HTR-8/SVneo (cell line): ENCODE measurements at regions not wholly inside any gene's neighbourhood (a gene's known extent, or its start where the extent isn't known, plus 50 kb on each side); places are given as distances from the start of the nearest gene placed in this dataset.

ENCODE experiments used
- DNase-seq: peaks from one replicate; pipeline ENCODE4 v3.0.0; 2011; ENCODE audit warnings: low spot score, mixed read lengths; ENCODE audit not compliant: insufficient read length
- FAIRE-seq: peaks from 2 replicates; lab custom pipeline; 2011; peaks lifted over from hg19 to GRCh38; lab: Jason Lieb, UNC

DNA sequence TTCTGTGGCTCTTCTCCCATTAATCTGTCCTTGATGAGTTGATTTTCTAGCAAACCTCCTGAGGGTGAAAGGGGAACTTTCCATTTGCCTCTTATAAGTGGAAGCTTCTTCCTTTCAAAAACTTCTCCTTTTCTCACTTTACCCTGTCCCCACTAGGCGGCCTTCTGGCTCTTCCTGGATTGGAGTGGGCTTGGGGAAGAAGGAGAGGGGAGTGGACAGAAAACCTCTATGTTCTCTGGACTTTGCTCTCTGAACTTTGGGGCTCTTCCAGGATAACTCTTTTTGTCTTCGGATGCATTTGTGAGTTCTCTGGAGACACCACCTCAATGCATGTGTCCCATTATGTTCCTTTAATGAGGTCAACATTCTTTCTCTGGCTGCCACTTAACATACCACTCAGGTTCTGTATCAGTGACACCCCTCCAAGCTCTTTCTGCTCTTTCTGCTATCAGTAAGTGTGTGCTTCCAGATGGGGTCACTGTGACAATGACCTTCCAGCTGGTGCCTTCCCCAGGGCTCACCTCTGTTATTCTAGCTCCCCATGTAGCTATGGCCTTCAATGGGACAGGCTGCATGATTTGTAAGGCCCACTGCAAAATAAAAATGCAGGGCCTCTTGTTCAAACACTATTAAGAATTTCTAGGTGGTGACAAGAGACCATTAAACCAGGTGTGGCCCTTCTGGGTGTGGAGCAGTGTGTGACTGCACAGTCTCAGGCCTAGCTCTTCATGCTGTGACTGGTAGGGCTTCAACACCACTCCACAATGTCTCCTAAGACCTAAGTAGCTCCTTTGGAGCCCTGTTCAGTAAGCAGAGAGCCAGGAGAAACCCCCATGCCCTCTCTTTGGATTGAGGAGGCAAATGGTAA lies 389.2 kb downstream of the EFNB2 start:
- FAIRE-seq = no peak
- no peak for DNase-seq

DNA sequence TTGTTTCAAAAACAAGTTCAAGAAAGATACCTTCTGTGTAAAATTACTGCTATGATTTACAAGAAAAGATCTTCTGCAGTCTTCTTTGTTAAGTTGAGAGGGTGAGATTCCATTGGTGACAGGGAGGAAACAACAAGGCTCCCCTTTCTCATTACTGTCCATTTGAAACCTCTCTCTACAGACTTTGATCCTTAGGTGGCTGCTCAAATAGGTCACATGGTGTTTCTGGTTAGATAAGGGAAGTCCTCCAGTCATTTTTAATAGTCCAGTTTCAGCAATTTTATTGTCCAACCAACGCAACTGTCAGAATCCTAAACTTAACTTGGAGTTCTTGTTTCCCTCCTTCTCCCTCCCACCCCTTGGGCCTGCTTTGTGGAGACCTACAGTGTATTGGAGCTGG lies 390.4 kb downstream of the EFNB2 start:
- no peak for DNase-seq
- no peak for FAIRE-seq

- DNase-seq = no peak
- FAIRE-seq = no peak
Observed at GRCh38 chr13:106143930-106144709, 391.3 kb downstream of the EFNB2 start.

- DNase-seq = no peak
- no peak for FAIRE-seq
Observed at GRCh38 chr13:106143392-106143791, 392.1 kb downstream of the EFNB2 start.

GRCh38 chr13:106140476-106140875 lies 395.0 kb downstream of the EFNB2 start:
- DNase-seq = no peak
- no peak for FAIRE-seq

GRCh38 chr13:106139942-106140341 lies 395.5 kb downstream of the EFNB2 start:
- no peak for FAIRE-seq
- no peak for DNase-seq

DNA sequence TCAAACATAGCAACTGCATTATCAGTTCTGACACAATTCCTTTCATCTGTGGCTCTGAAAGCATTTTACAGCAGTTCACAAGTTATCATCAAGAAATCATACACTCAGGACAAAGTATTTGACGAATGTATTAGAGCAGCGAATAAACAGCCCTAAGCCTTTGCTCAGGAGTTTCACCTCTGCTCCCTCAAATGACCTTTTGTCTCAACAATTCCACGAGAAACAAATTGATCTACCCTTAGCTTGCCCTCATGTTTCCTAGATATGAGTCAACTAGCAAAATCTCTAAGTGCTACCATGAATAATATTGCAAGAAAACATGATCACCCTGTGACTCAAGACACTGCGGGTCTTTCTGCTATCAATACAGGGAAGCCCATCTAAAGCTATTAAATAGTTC lies 396.1 kb downstream of the EFNB2 start:
- DNase-seq (no peak), FAIRE-seq (no peak)

GRCh38 chr13:106138620-106139019 lies 396.8 kb downstream of the EFNB2 start:
- DNase-seq (no peak), FAIRE-seq (no peak)

- FAIRE-seq = no peak
- no peak for DNase-seq
Observed at GRCh38 chr13:106133025-106133424, 402.4 kb downstream of the EFNB2 start.

- DNase-seq (no peak), FAIRE-seq (no peak)
Observed at GRCh38 chr13:106132216-106132615, 403.2 kb downstream of the EFNB2 start.

- FAIRE-seq (no peak), DNase-seq (no peak)
Observed at GRCh38 chr13:106129993-106130392, 405.5 kb downstream of the EFNB2 start.

- FAIRE-seq = no peak
- DNase-seq = no peak
Observed at GRCh38 chr13:106129273-106129672, 406.2 kb downstream of the EFNB2 start.

- no peak for FAIRE-seq
Observed at GRCh38 chr13:106122234-106122633, 413.2 kb downstream of the EFNB2 start.

DNA sequence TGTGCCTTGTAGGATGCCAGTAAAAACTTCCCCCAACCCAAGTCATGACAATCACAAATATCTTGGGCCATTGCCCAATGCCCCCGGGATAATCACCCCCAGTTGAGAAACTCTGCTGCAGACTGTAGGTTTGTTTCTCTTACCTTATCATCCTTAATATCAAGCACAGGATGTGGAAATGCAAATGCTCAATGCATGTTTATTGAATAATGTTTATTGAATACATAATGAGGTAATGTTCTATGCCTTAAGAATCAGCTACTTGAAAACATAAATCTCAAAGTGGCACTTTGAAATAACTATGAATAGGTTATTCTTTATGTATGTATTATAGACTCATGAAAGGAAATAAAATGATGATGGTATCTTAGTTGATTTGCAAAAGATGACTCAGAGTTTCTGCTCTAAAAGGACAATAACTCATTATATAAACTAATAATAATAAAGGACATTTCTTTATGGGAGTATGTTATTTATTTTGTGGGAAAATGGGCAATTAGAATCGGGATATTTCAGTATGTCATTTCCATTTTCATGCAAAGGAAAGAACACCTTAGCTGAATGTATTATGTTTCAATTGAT lies 414.2 kb downstream of the EFNB2 start:
- no peak for DNase-seq
- no peak for FAIRE-seq

More at GRCh38 chr13:106122234-106122633, 413.2 kb downstream of the EFNB2 start:
- DNase-seq = no peak

DNA sequence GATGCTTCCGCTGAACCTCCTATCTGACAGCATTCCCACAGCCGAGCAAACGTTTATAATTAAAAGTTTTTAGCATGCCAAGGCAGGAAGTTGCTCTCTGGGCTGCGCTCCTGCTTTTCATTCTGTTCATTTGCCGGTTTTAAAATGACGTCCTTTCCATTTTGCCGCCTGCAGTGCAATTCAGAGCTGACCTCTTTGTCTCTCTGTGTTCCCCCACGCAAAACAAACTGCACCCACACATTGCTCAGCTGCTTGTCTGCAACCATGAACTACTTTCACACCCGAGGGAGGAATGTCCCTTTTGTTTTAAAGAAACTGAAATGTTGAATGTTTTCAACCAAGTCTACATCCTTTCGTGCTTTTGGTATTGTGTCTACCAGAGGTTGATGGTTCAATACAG lies 416.5 kb downstream of the EFNB2 start:
- no peak for FAIRE-seq

GRCh38 chr13:106118050-106118449 lies 417.4 kb downstream of the EFNB2 start:
- FAIRE-seq = no peak
- DNase-seq = no peak

More for the DNA sequence above, 416.5 kb downstream of the EFNB2 start:
- DNase-seq = no peak

DNA sequence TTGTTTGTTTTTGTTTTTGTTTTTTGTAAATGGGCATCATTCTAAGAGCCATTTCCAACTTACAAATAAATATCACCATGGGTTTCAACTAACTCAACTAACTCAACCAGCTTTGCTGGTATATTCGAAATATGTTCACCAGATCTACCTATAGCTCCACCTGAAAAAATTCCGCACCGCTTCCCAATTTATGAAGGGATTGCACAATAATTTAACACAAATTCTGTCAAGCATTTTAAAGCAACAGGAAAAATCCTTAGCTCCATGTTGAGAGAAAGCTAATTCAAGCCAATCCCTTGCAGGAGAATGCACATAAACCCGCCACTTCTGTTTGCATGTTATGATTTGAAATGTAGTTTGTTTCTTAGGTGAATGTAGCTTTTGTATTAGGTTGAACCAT lies 417.8 kb downstream of the EFNB2 start:
- no peak for FAIRE-seq
- no peak for DNase-seq

DNA sequence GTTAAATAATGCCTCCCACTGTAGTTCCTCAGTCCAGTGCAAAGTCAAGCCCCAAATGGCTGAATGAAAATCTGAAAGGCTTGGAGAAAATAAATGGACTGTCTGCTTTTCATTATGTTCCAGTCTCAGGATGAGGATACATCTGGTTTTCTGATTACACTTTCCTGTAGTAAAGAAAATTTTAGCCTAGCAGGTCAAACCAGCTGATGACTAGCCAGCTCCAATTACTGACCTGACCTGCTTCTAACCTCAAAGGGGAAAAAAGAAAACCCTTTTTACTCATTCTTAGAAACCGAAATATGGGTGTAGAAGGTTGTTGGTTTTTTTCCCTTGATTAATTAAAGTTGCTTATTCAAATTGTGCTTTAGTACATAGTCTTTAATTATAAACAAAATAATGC lies 418.4 kb downstream of the EFNB2 start:
- no peak for FAIRE-seq
- DNase-seq = no peak

GRCh38 chr13:106115081-106115480 lies 420.4 kb downstream of the EFNB2 start:
- DNase-seq (no peak), FAIRE-seq (no peak)

- no peak for FAIRE-seq
Observed at GRCh38 chr13:106113796-106114195, 421.7 kb downstream of the EFNB2 start.

DNA sequence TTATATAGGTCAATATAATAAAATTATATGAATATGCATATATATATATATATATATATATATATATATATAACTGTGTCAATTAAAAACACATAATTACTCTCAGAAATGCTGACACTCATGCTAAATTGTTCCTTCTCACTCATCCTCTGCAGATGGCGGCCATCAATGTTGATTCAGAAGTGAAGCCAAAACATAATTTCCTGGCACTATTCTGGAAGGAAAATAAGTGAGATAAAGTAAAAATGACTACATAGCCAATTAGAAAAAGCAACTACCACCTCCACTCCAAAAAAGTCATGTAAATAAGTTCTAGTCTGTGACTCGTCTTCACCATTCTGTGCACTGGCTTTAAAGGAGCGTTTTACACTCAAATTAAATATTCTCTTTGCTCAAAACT lies 423.3 kb downstream of the EFNB2 start:
- DNase-seq (no peak), FAIRE-seq (no peak)

More at GRCh38 chr13:106113796-106114195, 421.7 kb downstream of the EFNB2 start:
- no peak for DNase-seq
